GM18502 (cell line): ENCODE measurements at regions not wholly inside any gene's neighbourhood (a gene's known extent, or its start where the extent isn't known, plus 50 kb on each side); places are given as distances from the start of the nearest gene placed in this dataset.
"Not testable (repeated sequence)": the region's sequence is repeated elsewhere in the genome, so short reads cannot be mapped to it uniquely, and the experiment has no call there.

Experiments used
- ATAC-seq: cut with Tn5 transposase; IDR thresholded peaks from one replicate; pipeline ENCODE4 v1.9.1; 2021; ENCODE audit warnings: mild to moderate bottlenecking; ENCODE audit not compliant: unreplicated experiment, poor library complexity

GRCh38 chr5:58009754-58010153 lies 450.1 kb downstream of the PLK2 start:
- ATAC-seq = no peak

- no peak for ATAC-seq
Measured at GRCh38 chr5:58002323-58002722, 457.6 kb downstream of the PLK2 start.

GRCh38 chr5:57993866-57994265 lies 466.0 kb downstream of the PLK2 start:
- ATAC-seq = no peak

- no peak for ATAC-seq
Measured at GRCh38 chr5:57989378-57989777, 470.5 kb downstream of the PLK2 start.

GRCh38 chr5:57988813-57989212 lies 471.1 kb downstream of the PLK2 start:
- ATAC-seq = no peak

GRCh38 chr5:57987552-57987951 lies 472.3 kb downstream of the PLK2 start:
- no peak for ATAC-seq

- ATAC-seq = no peak
Measured at GRCh38 chr5:57986761-57987341, 473.0 kb downstream of the PLK2 start.

GRCh38 chr5:57983426-57983825 lies 476.5 kb downstream of the PLK2 start:
- ATAC-seq = no peak

GRCh38 chr5:57979671-57980070 lies 480.2 kb downstream of the PLK2 start:
- ATAC-seq = no peak

GRCh38 chr5:57976506-57976905 lies 483.4 kb downstream of the PLK2 start:
- ATAC-seq = no peak

GRCh38 chr5:57972099-57972498 lies 487.8 kb downstream of the PLK2 start:
- ATAC-seq = not testable (repeated sequence)

GRCh38 chr5:57960569-57960968 lies 478.0 kb upstream of the ACTBL2 start:
- no peak for ATAC-seq

GRCh38 chr5:57956636-57957035 lies 474.0 kb upstream of the ACTBL2 start:
- ATAC-seq = no peak

- no peak for ATAC-seq
Measured at GRCh38 chr5:57955511-57955910, 472.9 kb upstream of the ACTBL2 start.

GRCh38 chr5:57953792-57954191 lies 471.2 kb upstream of the ACTBL2 start:
- ATAC-seq = no peak

GRCh38 chr5:57950616-57951228 lies 468.1 kb upstream of the ACTBL2 start:
- no peak for ATAC-seq

GRCh38 chr5:57948091-57948490 lies 465.5 kb upstream of the ACTBL2 start:
- ATAC-seq = no peak

GRCh38 chr5:57947181-57947580 lies 464.6 kb upstream of the ACTBL2 start:
- ATAC-seq = no peak

- ATAC-seq = no peak
Measured at GRCh38 chr5:57940879-57941278, 458.3 kb upstream of the ACTBL2 start.

GRCh38 chr5:57940236-57940635 lies 457.6 kb upstream of the ACTBL2 start:
- ATAC-seq = no peak

GRCh38 chr5:57939771-57940170 lies 457.2 kb upstream of the ACTBL2 start:
- ATAC-seq = no peak

- ATAC-seq = no peak
Measured at GRCh38 chr5:57939335-57939734, 456.7 kb upstream of the ACTBL2 start.
